Uterus (tissue), 3 donors: ENCODE measurements at regions not wholly inside any gene's neighbourhood (a gene's known extent, or its start where the extent isn't known, plus 50 kb on each side); places are given as distances from the start of the nearest gene placed in this dataset.

Experiments
- DNase-seq, 2 donors: peaks; one replicate each; pipeline ENCODE4 v3.0.0-alpha.2; 2019 to 2020
- H3K27ac ChIP-seq, 2 donors: fragments of 200-600 bp; sonication (generic); 1 replicate in 1 of 2; 2 replicates in 1 of 2; pipeline ENCODE4 v1.5.1; 2016 to 2018
- H3K27me3 ChIP-seq, 2 donors: fragments of 200-600 bp; sonication (generic); one replicate each; pipeline ENCODE4 v1.5.1; 2018 to 2019; ENCODE audit warnings: control low read depth in 1 of 2
- H3K36me3 ChIP-seq, 2 donors: fragments of 200-600 bp; sonication (generic); one replicate each; pipeline ENCODE4 v1.5.1; 2019; ENCODE audit warnings: control low read depth in 1 of 2
- H3K4me1 ChIP-seq, 2 donors: fragments of 200-600 bp; sonication (generic); one replicate each; pipeline ENCODE4 v1.5.1; 2018 to 2019; ENCODE audit warnings: control low read depth in 1 of 2
- H3K4me3 ChIP-seq, 2 donors: fragments of 200-600 bp; sonication (generic); 1 replicate in 1 of 2; 2 replicates in 1 of 2; pipeline ENCODE4 v1.5.1; 2018 to 2019; ENCODE audit warnings: mild to moderate bottlenecking in 1 of 2
- H3K9me3 ChIP-seq, 2 donors: fragments of 200-600 bp; sonication (generic); one replicate each; pipeline ENCODE4 v1.5.1; 2019; ENCODE audit warnings: control low read depth in 1 of 2
- POLR2A ChIP-seq, 2 donors: fragments of 450-650 bp; IDR thresholded peaks; one replicate each; pipeline ENCODE4 v1.6.1; 2016; ENCODE audit warnings: antibody characterized with exemption in 2 of 2, mild to moderate bottlenecking in 1 of 2, moderate library complexity in 1 of 2
- intact Hi-C: fragments of 100-400 bp; cut with DNase I; formaldehyde crosslinking; loops from one replicate; pipeline ENCODE4 v1.15.1; 2023; ENCODE audit warnings: low total_unique reads
- TF ChIP-seq, protein P1 (sequence below), 4 experiments: fragments of 200-600 bp in 2 of 4; fragments of 450-650 bp in 2 of 4; sonication (generic) in 2 of 4; IDR thresholded peaks; one replicate each; pipeline ENCODE4 v1.5.1; 2016 to 2019; ENCODE audit warnings: antibody characterized with exemption in 4 of 4, mild to moderate bottlenecking in 2 of 4, moderate library complexity in 1 of 4
- donor health status: DM: yes; HTN: yes; CAD: no.

DNA sequence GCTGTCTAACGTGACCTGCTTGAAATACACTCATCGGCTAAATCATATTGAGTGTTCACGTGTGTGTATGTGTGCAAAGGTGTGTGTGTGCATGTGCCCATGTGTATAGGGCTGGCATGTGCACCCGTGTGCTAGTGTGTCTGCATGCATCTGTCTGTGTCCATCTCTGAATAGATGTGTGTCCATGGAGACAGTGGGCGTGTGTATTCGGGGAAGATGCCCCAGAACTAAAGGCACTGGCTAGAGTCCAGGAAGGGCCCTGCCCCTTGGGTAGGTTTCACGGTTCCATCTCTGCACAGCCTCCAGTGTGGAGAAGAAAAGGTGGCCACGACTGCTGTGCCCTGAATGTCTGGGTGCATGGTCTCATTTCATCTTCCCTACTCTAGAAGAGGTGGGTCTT, 220.3 kb downstream of the MN1 start:
- Histone ChIP-seq H3K27ac (no peak overlapping the region), H3K36me3 (no peaks in the 10 kb centered on the region), H3K4me3 (no peak overlapping the region), H3K27me3 (no peaks in the 10 kb centered on the region), H3K9me3 (no peaks in the 10 kb centered on the region), H3K4me1 (peaks cover 0 to 4% of the 10 kb centered on the region in 2 donors)
- intact Hi-C loops, result no loop called here
- no peak for TF ChIP-seq POLR2A (IDR thresholded peaks at IDR 0.05)
- TF ChIP-seq, protein P1, sequence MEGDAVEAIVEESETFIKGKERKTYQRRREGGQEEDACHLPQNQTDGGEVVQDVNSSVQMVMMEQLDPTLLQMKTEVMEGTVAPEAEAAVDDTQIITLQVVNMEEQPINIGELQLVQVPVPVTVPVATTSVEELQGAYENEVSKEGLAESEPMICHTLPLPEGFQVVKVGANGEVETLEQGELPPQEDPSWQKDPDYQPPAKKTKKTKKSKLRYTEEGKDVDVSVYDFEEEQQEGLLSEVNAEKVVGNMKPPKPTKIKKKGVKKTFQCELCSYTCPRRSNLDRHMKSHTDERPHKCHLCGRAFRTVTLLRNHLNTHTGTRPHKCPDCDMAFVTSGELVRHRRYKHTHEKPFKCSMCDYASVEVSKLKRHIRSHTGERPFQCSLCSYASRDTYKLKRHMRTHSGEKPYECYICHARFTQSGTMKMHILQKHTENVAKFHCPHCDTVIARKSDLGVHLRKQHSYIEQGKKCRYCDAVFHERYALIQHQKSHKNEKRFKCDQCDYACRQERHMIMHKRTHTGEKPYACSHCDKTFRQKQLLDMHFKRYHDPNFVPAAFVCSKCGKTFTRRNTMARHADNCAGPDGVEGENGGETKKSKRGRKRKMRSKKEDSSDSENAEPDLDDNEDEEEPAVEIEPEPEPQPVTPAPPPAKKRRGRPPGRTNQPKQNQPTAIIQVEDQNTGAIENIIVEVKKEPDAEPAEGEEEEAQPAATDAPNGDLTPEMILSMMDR (IDR thresholded peaks at IDR 0.05), result no peak
- DNase-seq, result no peak

DNA sequence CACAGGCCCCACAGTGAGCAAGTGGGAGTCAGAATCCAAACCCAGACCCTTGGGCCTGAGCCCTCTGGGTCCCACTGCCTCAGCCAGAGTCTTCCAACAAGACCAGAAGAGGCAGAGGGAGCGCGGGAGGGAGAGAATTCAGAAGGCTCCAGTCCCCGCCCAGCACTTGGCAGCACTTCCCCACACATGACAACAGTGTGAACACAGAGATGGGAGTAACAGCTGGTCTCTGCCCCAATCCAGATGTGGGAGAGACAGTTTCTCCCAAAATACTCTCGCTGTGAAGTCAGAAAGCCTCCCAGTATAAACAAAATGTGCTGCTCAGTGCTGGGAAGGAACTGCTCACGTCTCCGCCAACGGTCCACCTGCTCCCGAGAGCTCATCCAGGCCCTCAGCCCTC, 219.9 kb downstream of the MN1 start:
- peak; percentile 77 to 87 for DNase-seq
- TF ChIP-seq POLR2A (IDR thresholded peaks at IDR 0.05), result no peak
- TF ChIP-seq, protein P1 (IDR thresholded peaks at IDR 0.05), result no peak
- no peaks in the 10 kb centered on the region for H3K27me3 ChIP-seq
- no peaks in the 10 kb centered on the region for H3K9me3 ChIP-seq
- intact Hi-C loops, result no loop called here
- H3K4me1 ChIP-seq, result peaks cover 0 to 4% of the 10 kb centered on the region in 2 donors
- H3K27ac ChIP-seq, result peak overlapping the region in 1 of 2 donors; percentile 48
- H3K4me3 ChIP-seq, result no peak overlapping the region
- no peaks in the 10 kb centered on the region for H3K36me3 ChIP-seq

DNA sequence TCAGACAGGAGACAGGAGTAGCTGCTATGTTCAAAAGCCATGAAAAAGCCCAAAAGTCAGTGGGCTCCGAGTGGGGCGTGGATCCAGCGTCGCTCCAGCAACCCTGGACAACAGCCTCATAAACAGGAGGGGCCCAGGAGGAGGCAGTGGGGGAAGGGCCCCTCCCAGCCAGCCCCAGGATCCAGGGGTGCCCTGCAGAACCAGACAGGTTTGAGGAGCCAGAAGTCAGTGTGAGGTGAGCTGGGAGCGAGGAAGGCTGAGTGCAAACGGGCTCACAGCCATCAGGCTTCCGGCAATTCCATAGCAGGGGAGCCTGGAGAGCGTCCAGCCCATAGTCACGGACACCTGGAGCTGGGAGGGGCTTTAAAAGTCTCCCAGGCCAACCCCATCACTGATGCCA, 217.7 kb downstream of the MN1 start:
- Histone ChIP-seq H3K27me3 (no peaks in the 10 kb centered on the region), H3K36me3 (no peaks in the 10 kb centered on the region), H3K9me3 (no peaks in the 10 kb centered on the region), H3K27ac (no peak overlapping the region), H3K4me1 (no peaks in the 10 kb centered on the region), H3K4me3 (no peak overlapping the region)
- TF ChIP-seq, protein P1 (IDR thresholded peaks at IDR 0.05), result no peak
- TF ChIP-seq POLR2A (IDR thresholded peaks at IDR 0.05), result no peak
- DNase-seq, result no peak
- intact Hi-C loops, result no loop called here

DNA sequence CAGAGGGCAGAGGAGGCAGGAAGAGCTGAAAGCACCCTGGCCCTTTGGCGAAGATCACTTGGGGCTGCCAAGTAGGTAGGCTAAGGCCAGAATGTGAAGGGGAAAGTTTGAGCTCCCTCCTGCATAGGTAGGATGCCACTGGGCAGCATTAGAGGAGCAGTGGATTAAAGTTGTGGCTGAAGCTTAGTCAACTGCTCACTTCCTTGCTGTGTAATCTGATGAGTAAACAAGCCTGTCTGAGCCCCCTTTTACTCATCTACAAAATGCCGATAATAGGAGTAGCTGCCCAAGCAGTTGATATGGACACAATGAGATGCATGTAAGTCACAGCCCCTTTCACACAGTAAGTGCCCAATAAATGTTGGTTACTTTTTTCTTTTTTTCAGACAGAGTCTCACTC, 216.4 kb downstream of the MN1 start:
- H3K4me1 ChIP-seq, result no peaks in the 10 kb centered on the region

DNA sequence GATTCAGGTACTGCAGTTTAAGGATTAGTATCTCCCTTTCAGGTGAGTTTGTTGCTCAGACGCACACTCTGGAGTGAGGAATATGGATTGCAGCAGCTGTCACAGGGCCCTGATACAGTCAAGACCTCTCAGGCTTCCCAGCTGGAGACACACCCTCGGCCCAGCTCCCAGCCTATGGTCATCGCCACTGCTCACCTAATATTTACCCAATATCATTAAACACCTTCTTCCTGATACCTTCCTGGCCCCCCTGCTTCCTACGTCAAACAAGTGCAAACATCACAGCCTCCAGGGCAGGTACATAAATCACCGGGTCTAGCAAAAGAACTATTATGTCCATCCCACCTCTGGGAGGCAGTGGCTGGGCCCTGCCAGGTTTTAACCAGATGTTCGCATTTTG, 213.3 kb downstream of the MN1 start:
- intact Hi-C loops, result no loop called here
- Histone ChIP-seq H3K27ac (no peak overlapping the region), H3K9me3 (no peaks in the 10 kb centered on the region), H3K4me1 (no peaks in the 10 kb centered on the region), H3K27me3 (no peaks in the 10 kb centered on the region), H3K4me3 (no peak overlapping the region), H3K36me3 (no peaks in the 10 kb centered on the region)
- no peak for DNase-seq
- no peak for TF ChIP-seq POLR2A (IDR thresholded peaks at IDR 0.05)
- TF ChIP-seq, protein P1 (IDR thresholded peaks at IDR 0.05), result no peak

More for the DNA sequence above, 216.4 kb downstream of the MN1 start:
- no peaks in the 10 kb centered on the region for H3K27me3 ChIP-seq
- H3K36me3 ChIP-seq, result no peaks in the 10 kb centered on the region
- no peaks in the 10 kb centered on the region for H3K9me3 ChIP-seq
- intact Hi-C loops, result no loop called here
- DNase-seq, result no peak
- TF ChIP-seq, protein P1 (IDR thresholded peaks at IDR 0.05), result no peak
- TF ChIP-seq POLR2A (IDR thresholded peaks at IDR 0.05), result no peak
- no peak overlapping the region for H3K4me3 ChIP-seq
- H3K27ac ChIP-seq, result no peak overlapping the region
